NCI-H1694 treated with DMSO at 0.1 percent for 48 hours (cell line): ENCODE measurements at regions not wholly inside any gene's neighbourhood (a gene's known extent, or its start where the extent isn't known, plus 50 kb on each side); places are given as distances from the start of the nearest gene placed in this dataset.
"Not testable (repeated sequence)": the region's sequence is repeated elsewhere in the genome, so short reads cannot be mapped to it uniquely, and the experiment has no call there.

Experiments
- DNase-seq: peaks from one replicate; lab custom pipeline; 2025; lab: John Stamatoyannopoulos, UW

- DNase-seq, result no peak
These were observed 76.5 kb upstream of the IRX4 start for GRCh38 chr5:1959231-1959630.

- no peak for DNase-seq
These were observed 75.7 kb upstream of the IRX4 start for GRCh38 chr5:1958211-1959010.

- DNase-seq, result no peak
These were observed 72.9 kb upstream of the IRX4 start for GRCh38 chr5:1955586-1955985.

- DNase-seq, result not testable (repeated sequence)
These were observed 71.0 kb upstream of the IRX4 start for GRCh38 chr5:1953710-1954109.

- DNase-seq, result no peak
These were observed 69.8 kb upstream of the IRX4 start for GRCh38 chr5:1952444-1953099.

- no peak for DNase-seq
These were observed 69.3 kb upstream of the IRX4 start for GRCh38 chr5:1952021-1952420.

- no peak for DNase-seq
These were observed 68.6 kb upstream of the IRX4 start for GRCh38 chr5:1951165-1951816.

GRCh38 chr5:1950708-1951103, 68.0 kb upstream of the IRX4 start:
- no peak for DNase-seq

- DNase-seq, result no peak
These were observed 67.5 kb upstream of the IRX4 start for GRCh38 chr5:1950096-1950707.

GRCh38 chr5:1949253-1949652, 66.5 kb upstream of the IRX4 start:
- DNase-seq, result no peak

- no peak for DNase-seq
These were observed 66.0 kb upstream of the IRX4 start for GRCh38 chr5:1948663-1949191.

- DNase-seq, result no peak
These were observed 65.4 kb upstream of the IRX4 start for GRCh38 chr5:1948111-1948510.

GRCh38 chr5:1946776-1947175, 64.1 kb upstream of the IRX4 start:
- DNase-seq, result no peak

- no peak for DNase-seq
These were observed 63.5 kb upstream of the IRX4 start for GRCh38 chr5:1946122-1946677.

GRCh38 chr5:1945606-1946005, 62.9 kb upstream of the IRX4 start:
- DNase-seq, result no peak

- no peak for DNase-seq
These were observed 61.7 kb upstream of the IRX4 start for GRCh38 chr5:1944408-1944807.

- no peak for DNase-seq
These were observed 60.8 kb upstream of the IRX4 start for GRCh38 chr5:1943481-1943880.

GRCh38 chr5:1942630-1943029, 59.9 kb upstream of the IRX4 start:
- no peak for DNase-seq

GRCh38 chr5:1942158-1942557, 59.4 kb upstream of the IRX4 start:
- DNase-seq, result no peak

- no peak for DNase-seq
These were observed 56.5 kb upstream of the IRX4 start for GRCh38 chr5:1939256-1939655.

GRCh38 chr5:1938310-1939000, 55.7 kb upstream of the IRX4 start:
- no peak for DNase-seq

- no peak for DNase-seq
These were observed 54.9 kb upstream of the IRX4 start for GRCh38 chr5:1937590-1937989.
